Activated CD4-positive, alpha-beta T cell treated with anti-CD3 and anti-CD28 coated beads, Interleukin-2, amount 10 ng/mL, durations not matched to agents 7 days and 5 days (primary cell): ENCODE measurements at regions not wholly inside any gene's neighbourhood (a gene's known extent, or its start where the extent isn't known, plus 50 kb on each side); places are given as distances from the start of the nearest gene placed in this dataset.
"Not testable (repeated sequence)": the region's sequence is repeated elsewhere in the genome, so short reads cannot be mapped to it uniquely, and the experiment has no call there.

Experiments
- CTCF ChIA-PET: fragments of 350-600 bp; sonication (Branson Sonifier 250); formaldehyde crosslinking; loops from one replicate; lab custom pipeline; 2021; ENCODE audit warnings: antibody characterized with exemption; lab: Charles Lee
- POLR2A ChIA-PET: fragments of 350-600 bp; sonication (Branson Sonifier 250); formaldehyde crosslinking; loops from one replicate; lab custom pipeline; 2021; ENCODE audit warnings: antibody characterized with exemption; lab: Charles Lee
- DNase-seq: peaks from one replicate; pipeline ENCODE4 v3.0.0-alpha.2; 2020
- H3K27ac Mint-ChIP-seq: one replicate; pipeline ENCODE4 v1.8.0; 2021; ENCODE audit warnings: mild to moderate bottlenecking, moderate library complexity, mixed read lengths
- H3K27me3 Mint-ChIP-seq: one replicate; pipeline ENCODE4 v1.8.0; 2021; ENCODE audit warnings: mixed read lengths
- H3K36me3 Mint-ChIP-seq: one replicate; pipeline ENCODE4 v1.8.0; 2021; ENCODE audit warnings: low read depth, mixed read lengths
- H3K4me1 Mint-ChIP-seq: one replicate; pipeline ENCODE4 v1.8.0; 2021; ENCODE audit warnings: mixed read lengths
- H3K4me3 Mint-ChIP-seq: one replicate; pipeline ENCODE4 v1.8.0; 2021; ENCODE audit warnings: mild to moderate bottlenecking, moderate library complexity, mixed read lengths
- H3K9me3 Mint-ChIP-seq: one replicate; pipeline ENCODE4 v1.8.0; 2021; ENCODE audit warnings: mixed read lengths

- H3K36me3 Mint-ChIP-seq = no peaks in the 10 kb centered on the region
- no peaks in the 10 kb centered on the region for H3K9me3 Mint-ChIP-seq
- H3K4me1 Mint-ChIP-seq = no peaks in the 10 kb centered on the region
- no peak overlapping the region for H3K27ac Mint-ChIP-seq
- POLR2A ChIA-PET = no interaction called here
- no peak for DNase-seq
- CTCF ChIA-PET = no interaction called here
- H3K27me3 Mint-ChIP-seq = peaks cover 11% of the 10 kb centered on the region
- no peak overlapping the region for H3K4me3 Mint-ChIP-seq
Observed at GRCh38 chr7:29619111-29619510, 55.5 kb downstream of the PRR15 start.

GRCh38 chr7:29619848-29620555 lies 56.4 kb downstream of the PRR15 start:
- H3K27ac Mint-ChIP-seq = no peak overlapping the region
- H3K36me3 Mint-ChIP-seq = no peaks in the 10 kb centered on the region
- H3K4me1 Mint-ChIP-seq = no peaks in the 10 kb centered on the region
- DNase-seq = no peak
- no peaks in the 10 kb centered on the region for H3K9me3 Mint-ChIP-seq
- CTCF ChIA-PET = interaction anchor here (1.0 kb wide), 1 partner anchor 17 kb away, joined by 3 read pairs; no protein-coding TSS in a partner anchor
- H3K27me3 Mint-ChIP-seq = peaks cover 11% of the 10 kb centered on the region
- H3K4me3 Mint-ChIP-seq = no peak overlapping the region
- POLR2A ChIA-PET = no interaction called here

- Mint-ChIP-seq H3K27me3 (peaks cover 9% of the 10 kb centered on the region), H3K36me3 (no peaks in the 10 kb centered on the region), H3K4me3 (no peak overlapping the region), H3K4me1 (no peaks in the 10 kb centered on the region), H3K27ac (no peak overlapping the region), H3K9me3 (no peaks in the 10 kb centered on the region)
- ChIA-PET POLR2A (no interaction called here), CTCF (interaction anchor here (1.0 kb wide), 1 partner anchor 16 kb away, joined by 3 read pairs; no protein-coding TSS in a partner anchor)
- DNase-seq = no peak
Observed at GRCh38 chr7:29620556-29620930, 56.9 kb downstream of the PRR15 start.

GRCh38 chr7:29622335-29623265 lies 59.0 kb downstream of the PRR15 start:
- H3K4me3 Mint-ChIP-seq = no peak overlapping the region
- peaks cover 7% of the 10 kb centered on the region for H3K27me3 Mint-ChIP-seq
- H3K27ac Mint-ChIP-seq = no peak overlapping the region
- CTCF ChIA-PET = no interaction called here
- H3K9me3 Mint-ChIP-seq = no peaks in the 10 kb centered on the region
- H3K4me1 Mint-ChIP-seq = no peaks in the 10 kb centered on the region
- DNase-seq = no peak
- H3K36me3 Mint-ChIP-seq = no peaks in the 10 kb centered on the region
- POLR2A ChIA-PET = no interaction called here

- CTCF ChIA-PET = no interaction called here
Observed at GRCh38 chr7:29623973-29624372, 60.3 kb downstream of the PRR15 start.

GRCh38 chr7:29626730-29627129 lies 63.1 kb downstream of the PRR15 start:
- ChIA-PET CTCF (no interaction called here), POLR2A (no interaction called here)
- Mint-ChIP-seq H3K36me3 (no peaks in the 10 kb centered on the region), H3K4me1 (no peaks in the 10 kb centered on the region), H3K9me3 (no peaks in the 10 kb centered on the region), H3K27me3 (peaks cover 3% of the 10 kb centered on the region), H3K4me3 (no peak overlapping the region), H3K27ac (no peak overlapping the region)
- DNase-seq = no peak

More at GRCh38 chr7:29623973-29624372, 60.3 kb downstream of the PRR15 start:
- Mint-ChIP-seq H3K27ac (no peak overlapping the region), H3K4me3 (no peak overlapping the region), H3K27me3 (peaks cover 5% of the 10 kb centered on the region), H3K36me3 (no peaks in the 10 kb centered on the region), H3K4me1 (no peaks in the 10 kb centered on the region), H3K9me3 (no peaks in the 10 kb centered on the region)
- POLR2A ChIA-PET = no interaction called here
- DNase-seq = no peak

- H3K9me3 Mint-ChIP-seq = no peaks in the 10 kb centered on the region
- no peak for DNase-seq
- H3K4me1 Mint-ChIP-seq = no peaks in the 10 kb centered on the region
- no peak overlapping the region for H3K4me3 Mint-ChIP-seq
- no peak overlapping the region for H3K27ac Mint-ChIP-seq
- peaks cover 3% of the 10 kb centered on the region for H3K27me3 Mint-ChIP-seq
- H3K36me3 Mint-ChIP-seq = no peaks in the 10 kb centered on the region
- ChIA-PET CTCF (no interaction called here), POLR2A (no interaction called here)
Observed at GRCh38 chr7:29627631-29628030, 64.0 kb downstream of the PRR15 start.

GRCh38 chr7:29629507-29629906 lies 65.9 kb downstream of the PRR15 start:
- Mint-ChIP-seq H3K27me3 (peaks cover 3% of the 10 kb centered on the region), H3K9me3 (no peaks in the 10 kb centered on the region), H3K4me1 (no peaks in the 10 kb centered on the region), H3K27ac (no peak overlapping the region), H3K36me3 (no peaks in the 10 kb centered on the region), H3K4me3 (no peak overlapping the region)
- DNase-seq = no peak
- ChIA-PET POLR2A (no interaction called here), CTCF (no interaction called here)

GRCh38 chr7:29635067-29636008 lies 71.7 kb downstream of the PRR15 start:
- DNase-seq, H3K27ac Mint-ChIP-seq, H3K36me3 Mint-ChIP-seq, H3K27me3 Mint-ChIP-seq, H3K9me3 Mint-ChIP-seq, POLR2A ChIA-PET, CTCF ChIA-PET, H3K4me1 Mint-ChIP-seq, H3K4me3 Mint-ChIP-seq: not testable (repeated sequence)

GRCh38 chr7:29636009-29636351 lies 72.3 kb downstream of the PRR15 start:
- no peak for DNase-seq
- Mint-ChIP-seq H3K27me3 (no peaks in the 10 kb centered on the region), H3K9me3 (no peaks in the 10 kb centered on the region), H3K4me1 (no peaks in the 10 kb centered on the region), H3K36me3 (no peaks in the 10 kb centered on the region), H3K4me3 (no peak overlapping the region), H3K27ac (no peak overlapping the region)
- ChIA-PET POLR2A (no interaction called here), CTCF (interaction anchor here (1.3 kb wide), 1 partner anchor 16 kb away, joined by 3 read pairs; no protein-coding TSS in a partner anchor)

GRCh38 chr7:29637374-29637773 lies 73.7 kb downstream of the PRR15 start:
- no peak overlapping the region for H3K27ac Mint-ChIP-seq
- POLR2A ChIA-PET = no interaction called here
- H3K36me3 Mint-ChIP-seq = no peaks in the 10 kb centered on the region
- no peak overlapping the region for H3K4me3 Mint-ChIP-seq
- CTCF ChIA-PET = interaction anchor here (1.3 kb wide), 1 partner anchor 17 kb away, joined by 3 read pairs; no protein-coding TSS in a partner anchor
- H3K9me3 Mint-ChIP-seq = no peaks in the 10 kb centered on the region
- no peaks in the 10 kb centered on the region for H3K4me1 Mint-ChIP-seq
- no peak for DNase-seq
- no peaks in the 10 kb centered on the region for H3K27me3 Mint-ChIP-seq

- H3K27me3 Mint-ChIP-seq, CTCF ChIA-PET, H3K4me3 Mint-ChIP-seq, DNase-seq, H3K9me3 Mint-ChIP-seq, H3K27ac Mint-ChIP-seq, H3K4me1 Mint-ChIP-seq, POLR2A ChIA-PET, H3K36me3 Mint-ChIP-seq: not testable (repeated sequence)
Observed at GRCh38 chr7:29638841-29639240, 75.2 kb downstream of the PRR15 start.
